Activated gamma-delta T cell treated with Interleukin-2 at 50 U/mL for 16 hours (primary cell): ENCODE measurements at regions not wholly inside any gene's neighbourhood (a gene's known extent, or its start where the extent isn't known, plus 50 kb on each side); places are given as distances from the start of the nearest gene placed in this dataset.

Experiments
- DNase-seq: peaks from one replicate; pipeline ENCODE4 v3.0.0-alpha.2; 2020

GRCh38 chr16:85429776-85430522 is 183.2 kb upstream of the GSE1 start:
- DNase-seq = no peak

GRCh38 chr16:85430523-85431421 is 182.3 kb upstream of the GSE1 start:
- no peak for DNase-seq

DNA sequence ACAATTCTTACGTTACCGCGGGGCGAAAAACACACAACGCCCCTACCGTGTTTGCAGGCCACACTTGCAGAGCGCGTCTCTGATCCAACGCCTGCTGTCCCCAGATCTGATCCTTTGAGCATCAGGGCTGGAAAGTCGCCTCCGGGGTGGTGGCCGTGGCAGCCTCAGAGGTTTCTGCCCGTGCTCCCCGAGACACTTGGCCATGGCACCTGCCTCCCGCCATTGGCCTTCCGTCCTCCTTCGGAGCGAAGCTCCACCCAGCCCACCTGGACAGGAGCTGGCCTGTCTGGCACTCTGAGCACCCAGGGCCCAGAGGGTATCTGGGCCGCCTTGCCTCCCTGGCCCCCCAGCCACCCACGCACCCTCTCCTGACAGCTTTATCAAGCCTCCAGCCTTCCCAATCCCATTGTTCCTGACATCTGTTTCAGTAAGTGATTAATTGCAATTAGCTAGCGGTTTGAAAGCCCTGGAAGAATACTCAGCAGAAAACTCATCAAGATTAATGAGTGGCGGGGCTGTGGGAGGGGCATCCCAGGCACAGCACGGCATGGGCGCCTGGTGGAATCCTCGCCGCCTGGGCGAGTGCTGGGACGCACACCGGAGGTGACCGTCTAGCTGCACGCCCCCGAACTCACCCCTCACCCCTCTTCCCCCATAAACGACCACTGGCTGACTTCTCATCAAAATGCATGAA is 181.5 kb upstream of the GSE1 start:
- no peak for DNase-seq

DNA sequence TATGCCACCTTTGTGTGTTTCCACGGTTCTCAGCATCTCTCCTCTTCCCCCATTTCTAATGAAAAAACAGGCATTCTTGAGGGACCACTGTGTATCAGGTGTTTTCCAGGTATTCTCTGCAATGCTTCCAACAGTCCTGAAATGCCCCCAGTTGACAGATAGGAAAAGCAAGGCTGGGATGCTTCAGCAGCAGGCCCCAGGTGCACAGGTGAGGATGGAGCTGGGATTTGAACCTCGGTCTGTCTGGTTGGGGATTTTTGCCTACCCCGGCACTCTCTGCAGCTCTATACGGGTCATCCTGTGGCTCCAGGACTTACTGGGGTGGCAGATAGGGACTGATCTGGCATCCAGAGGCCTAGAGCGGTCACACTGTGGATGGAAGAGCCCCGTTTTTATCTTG is 180.5 kb upstream of the GSE1 start:
- DNase-seq = no peak

- no peak for DNase-seq
These were observed 179.6 kb upstream of the GSE1 start for GRCh38 chr16:85433477-85433876.

- no peak for DNase-seq
These were observed 177.8 kb upstream of the GSE1 start for GRCh38 chr16:85435286-85435685.

DNA sequence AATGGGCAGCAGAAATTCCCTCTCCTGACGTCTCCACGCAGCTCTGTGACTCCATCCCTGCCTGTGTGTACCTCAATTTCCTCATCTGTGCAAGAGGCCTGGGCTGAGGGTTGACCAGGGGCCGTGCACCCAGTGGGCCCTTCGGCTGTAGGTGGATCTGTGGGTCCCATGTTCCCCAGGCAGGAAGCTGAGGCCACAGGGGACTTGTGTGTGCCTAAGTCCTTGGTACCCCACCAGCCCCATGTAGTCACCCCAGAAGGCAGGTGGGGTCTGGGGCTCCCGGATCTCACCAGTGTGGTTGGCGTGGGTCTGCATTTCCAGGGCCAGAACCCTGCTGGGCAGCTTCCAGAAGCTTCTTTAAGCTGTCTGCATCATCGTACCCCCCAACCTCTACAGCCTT is 177.4 kb upstream of the GSE1 start:
- DNase-seq = no peak

GRCh38 chr16:85436207-85436606 is 176.9 kb upstream of the GSE1 start:
- no peak for DNase-seq

DNA sequence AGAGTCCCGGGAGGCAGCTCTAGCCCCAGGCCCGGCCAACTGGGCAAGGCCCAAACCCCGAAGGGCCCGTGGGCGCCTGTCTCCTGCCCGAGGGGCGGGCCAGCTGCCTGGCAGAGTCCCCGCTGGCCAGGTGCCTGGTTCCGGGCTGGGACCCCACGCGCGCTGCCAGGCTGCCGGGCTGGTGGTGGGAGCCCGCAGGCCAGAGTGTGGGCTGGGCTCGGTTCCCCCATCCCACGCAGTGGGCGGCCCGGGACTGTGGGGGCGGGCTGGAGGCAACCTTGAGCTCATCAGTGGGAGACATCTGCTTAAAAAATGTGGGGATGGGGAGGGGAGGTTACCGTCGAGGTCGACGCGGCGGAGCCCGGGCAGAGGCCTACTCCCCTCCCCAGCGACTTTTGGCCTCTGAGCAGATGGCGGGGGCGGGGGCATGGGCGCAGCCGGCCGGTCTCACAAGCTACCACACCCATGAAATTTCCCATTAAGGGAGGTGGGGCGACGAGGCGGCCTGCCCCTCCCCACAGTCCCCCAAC is 176.4 kb upstream of the GSE1 start:
- no peak for DNase-seq

GRCh38 chr16:85437166-85438052 is 175.7 kb upstream of the GSE1 start:
- no peak for DNase-seq

DNA sequence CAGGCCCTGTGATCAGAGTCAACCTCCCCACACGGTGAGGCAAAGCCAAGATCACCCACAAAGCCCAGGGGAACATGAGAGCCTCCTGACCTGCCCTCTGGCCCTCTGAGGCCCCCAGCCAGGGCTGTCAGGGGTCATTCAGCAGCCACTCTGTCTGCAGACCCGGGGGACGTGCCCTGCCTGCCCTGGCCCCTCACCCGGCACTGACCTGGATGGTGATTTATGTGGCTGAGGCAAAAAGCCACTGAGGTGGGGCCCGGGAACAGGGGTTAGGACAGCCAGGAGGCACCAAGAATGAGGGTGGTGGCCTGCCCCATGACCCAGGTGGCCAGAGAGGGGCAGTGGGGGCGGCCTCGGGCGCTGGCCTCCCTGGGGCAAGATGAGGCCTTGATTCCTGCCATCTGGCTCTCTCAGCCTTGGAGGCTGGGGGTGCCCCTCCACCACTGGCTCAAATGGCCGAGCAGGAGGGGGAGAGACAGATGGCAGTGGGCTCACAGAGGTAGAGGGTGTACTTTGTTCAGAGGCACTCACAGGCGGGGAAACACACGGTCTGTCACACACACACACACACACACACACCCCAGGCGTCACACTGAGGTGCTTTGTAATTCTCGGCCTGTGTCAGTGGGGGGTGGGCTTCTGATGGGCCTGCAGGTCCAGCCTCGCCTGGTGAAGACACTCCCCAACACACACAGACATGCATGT is 174.0 kb upstream of the GSE1 start:
- no peak for DNase-seq

- DNase-seq = no peak
These were observed 172.4 kb upstream of the GSE1 start for GRCh38 chr16:85440744-85441143.

DNA sequence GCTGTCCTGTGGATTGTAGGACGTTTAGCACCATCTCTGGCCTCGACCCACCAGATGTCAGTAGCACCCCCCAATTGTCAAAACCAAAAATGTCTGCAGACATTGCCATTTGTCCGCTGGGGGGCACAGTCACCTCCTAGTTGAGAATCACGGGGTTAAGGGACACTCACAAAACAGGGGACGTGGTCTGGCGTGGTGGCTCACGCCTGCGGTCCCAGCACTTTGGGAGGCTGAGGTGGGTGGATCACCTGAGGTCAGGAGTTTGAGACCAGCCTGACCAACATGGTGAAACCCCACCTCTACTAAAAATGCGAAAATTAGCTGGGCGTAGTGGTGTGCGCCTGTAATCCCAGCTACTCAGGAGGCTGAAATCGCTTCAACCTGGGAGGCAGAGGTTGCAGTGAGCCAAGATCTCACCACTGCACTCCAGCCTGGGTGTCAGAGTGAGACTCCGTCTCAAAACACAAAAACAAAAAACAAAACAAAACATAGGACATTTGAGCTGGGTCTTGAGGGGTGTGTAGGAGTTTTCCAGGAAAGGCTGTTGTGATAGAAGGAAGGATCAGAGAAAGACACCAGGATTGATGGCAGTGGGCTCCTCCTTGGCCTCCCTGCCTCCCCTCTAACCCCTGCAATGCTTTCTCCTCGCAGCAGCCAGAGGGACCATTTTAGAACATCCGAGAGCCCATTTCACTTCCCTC is 171.8 kb upstream of the GSE1 start:
- no peak for DNase-seq

DNA sequence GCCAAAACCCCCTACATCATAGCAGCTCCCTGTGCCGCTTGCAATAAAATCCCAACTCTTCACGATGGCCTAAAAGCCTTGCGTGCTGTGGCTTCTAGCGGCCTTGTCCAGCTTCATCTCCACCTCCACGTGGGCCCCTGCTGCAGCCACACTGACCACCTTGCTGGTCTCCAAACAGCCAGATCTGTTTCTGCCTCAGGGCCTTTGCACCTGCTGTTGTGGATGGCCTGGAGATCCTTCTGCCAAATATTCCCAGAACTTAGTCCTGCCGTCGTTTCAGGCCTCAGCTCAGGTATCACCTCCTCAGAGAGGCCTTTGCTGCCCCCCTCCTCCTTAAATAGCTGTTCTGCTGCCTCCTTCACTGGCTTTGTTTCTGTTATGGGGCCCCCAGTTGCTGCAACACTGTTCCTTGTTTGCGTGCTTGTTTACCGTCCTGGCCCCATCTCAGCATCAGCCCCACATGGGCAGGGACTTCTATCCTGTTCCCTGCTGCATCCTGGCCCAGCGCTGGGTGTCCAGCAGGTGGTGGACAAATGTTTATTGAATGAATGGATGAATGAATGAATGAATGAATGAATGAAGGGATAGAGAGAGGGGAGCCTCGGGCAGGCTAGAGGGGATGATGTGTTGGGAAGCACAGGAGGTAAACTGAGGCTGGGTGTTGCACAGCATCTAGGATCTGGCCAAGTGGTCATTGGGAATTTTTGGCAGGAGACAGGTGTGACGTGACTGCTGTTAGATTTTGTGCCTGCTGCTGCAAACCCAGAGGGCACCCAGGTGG is 171.0 kb upstream of the GSE1 start:
- no peak for DNase-seq

DNA sequence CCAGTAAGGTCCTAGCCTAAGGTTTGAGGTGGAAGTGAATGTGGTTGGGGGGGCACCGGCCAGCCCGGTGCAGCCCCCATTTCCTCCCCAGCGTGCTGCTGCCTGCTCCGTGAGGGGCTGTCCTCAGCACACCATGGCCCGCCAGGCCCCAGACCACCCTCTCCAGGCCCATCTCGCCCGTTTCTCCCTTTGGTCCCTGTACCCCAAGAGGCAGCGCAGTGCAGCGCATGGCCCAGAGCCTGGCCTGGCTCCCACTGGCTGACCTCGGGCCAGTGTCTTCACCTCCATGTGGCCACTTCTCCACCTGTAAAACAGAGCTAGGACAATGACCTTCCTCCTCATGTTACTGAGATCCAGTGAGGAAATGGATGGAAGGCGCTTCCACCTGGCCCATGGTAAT is 170.0 kb upstream of the GSE1 start:
- no peak for DNase-seq

DNA sequence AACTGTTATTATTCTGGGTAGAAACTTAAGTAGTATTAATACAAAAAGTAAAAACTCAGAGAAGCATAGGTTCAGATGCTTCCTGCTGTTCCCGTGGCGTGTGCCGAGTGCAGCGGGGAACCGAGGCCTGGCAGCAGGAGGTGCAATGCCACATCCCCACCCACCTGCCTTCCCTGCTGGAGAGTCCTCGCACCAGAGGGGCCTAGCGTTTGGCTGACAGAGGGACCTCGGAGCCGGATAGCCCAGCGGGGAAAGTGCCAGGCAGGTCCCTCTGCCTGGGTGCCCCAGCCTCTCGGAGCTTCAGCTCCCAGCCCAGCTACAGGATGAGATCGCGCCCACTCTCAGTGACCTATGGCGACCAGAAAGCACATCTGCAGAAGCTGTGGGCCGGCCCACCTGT is 169.6 kb upstream of the GSE1 start:
- no peak for DNase-seq

DNA sequence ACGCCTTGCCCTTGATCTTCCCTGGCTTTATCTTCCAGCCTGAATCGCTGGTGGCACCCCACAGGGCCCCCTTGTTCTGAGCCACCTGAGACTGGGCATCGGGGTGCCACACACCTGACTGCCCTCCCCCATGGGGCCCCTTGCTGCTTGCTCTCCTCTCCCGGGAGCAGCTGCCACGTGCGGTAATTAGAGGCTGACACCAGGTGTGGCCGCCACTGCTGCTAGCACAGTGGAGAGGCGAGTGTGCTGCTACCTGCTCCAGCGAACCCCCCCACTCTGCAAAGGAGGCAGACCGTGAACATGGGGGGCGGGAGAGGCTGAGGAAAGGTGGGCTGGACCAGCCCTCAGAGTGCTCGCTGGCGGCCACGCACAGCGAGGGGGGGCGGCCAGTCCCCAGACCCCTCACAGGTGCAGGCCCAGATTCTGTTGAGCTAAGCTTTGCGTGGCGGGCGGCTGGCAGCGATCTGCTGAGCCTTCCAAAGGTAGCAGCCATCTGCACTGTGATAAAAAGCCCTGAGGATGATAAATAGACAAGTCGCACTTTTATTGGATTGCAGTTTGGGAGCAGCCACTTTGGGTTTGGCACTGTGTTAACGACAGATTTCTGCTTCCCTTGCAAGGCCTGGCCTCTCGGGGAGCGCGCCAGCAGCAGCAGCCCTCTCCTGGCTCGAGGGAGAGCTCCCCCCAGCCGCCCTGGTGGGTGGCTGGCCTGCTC is 167.9 kb upstream of the GSE1 start:
- no peak for DNase-seq

- no peak for DNase-seq
These were observed 167.3 kb upstream of the GSE1 start for GRCh38 chr16:85445779-85446222.

- DNase-seq = no peak
These were observed 166.0 kb upstream of the GSE1 start for GRCh38 chr16:85446951-85447692.
